ENCODE measurements at regions not wholly inside any gene's neighbourhood (a gene's known extent, or its start where the extent isn't known, plus 50 kb on each side); places are given as distances from the start of the nearest gene placed in this dataset.

- Histone ChIP-seq H3K4me2 (ENCODE audit: low read length) (no peak overlapping the region), H3K9me3 (ENCODE audit: insufficient read depth, low read depth, low read length) (no peaks in the 10 kb centered on the region), H3K36me3 (ENCODE audit: insufficient read depth, low read length) (no peaks in the 10 kb centered on the region), H3K9ac (ENCODE audit: low read length) (no peak overlapping the region), H2AFZ (ENCODE audit: low read depth, low read length) (no peak overlapping the region), H3K4me3 (ENCODE audit: insufficient read depth, low read depth, low read length) (no peak overlapping the region), H3K27ac (ENCODE audit: low read depth, low read length) (no peak overlapping the region), H3K4me1 (ENCODE audit: insufficient read depth, low read length) (no peaks in the 10 kb centered on the region), H3K79me2 (ENCODE audit: insufficient read depth, low read length) (no peaks in the 10 kb centered on the region), H4K20me1 (ENCODE audit: insufficient read depth, low read length) (no peaks in the 10 kb centered on the region), H3K27me3 (ENCODE audit: insufficient read depth, low read length) (no peaks in the 10 kb centered on the region)
- TF ChIP-seq CTCF (IDR thresholded peaks at IDR 0.05; ENCODE audit: insufficient read depth, low read depth, low read length): no peak
- no peak for TF ChIP-seq EZH2 (IDR thresholded peaks at IDR 0.05; ENCODE audit: insufficient read depth, low read length)
- Mint-ChIP-seq H3K27me3 (ENCODE audit: low read depth, unreplicated experiment) (peaks cover 37% of the 10 kb centered on the region), H3K27ac (ENCODE audit: unreplicated experiment) (no peak overlapping the region), H3K4me1 (ENCODE audit: low read depth, unreplicated experiment) (no peaks in the 10 kb centered on the region), H3K36me3 (ENCODE audit: low read depth, unreplicated experiment) (no peaks in the 10 kb centered on the region), H3K9me3 (ENCODE audit: unreplicated experiment) (no peaks in the 10 kb centered on the region), H3K4me3 (ENCODE audit: unreplicated experiment) (no peak overlapping the region)
- no peak for FAIRE-seq
- no peak for DNase-seq (ENCODE audit: low read depth)
Measured at GRCh38 chr11:70818351-70818750, 420.0 kb downstream of the CTTN start.

GRCh38 chr11:70819022-70819421 is 420.7 kb downstream of the CTTN start:
- Histone ChIP-seq H3K4me2 (ENCODE audit: low read length) (no peak overlapping the region), H3K4me1 (ENCODE audit: insufficient read depth, low read length) (no peaks in the 10 kb centered on the region), H3K79me2 (ENCODE audit: insufficient read depth, low read length) (no peaks in the 10 kb centered on the region), H3K9ac (ENCODE audit: low read length) (no peak overlapping the region), H3K9me3 (ENCODE audit: insufficient read depth, low read depth, low read length) (no peaks in the 10 kb centered on the region), H3K36me3 (ENCODE audit: insufficient read depth, low read length) (no peaks in the 10 kb centered on the region), H2AFZ (ENCODE audit: low read depth, low read length) (no peak overlapping the region), H3K27me3 (ENCODE audit: insufficient read depth, low read length) (peaks cover under 1% of the 10 kb centered on the region), H3K27ac (ENCODE audit: low read depth, low read length) (no peak overlapping the region), H4K20me1 (ENCODE audit: insufficient read depth, low read length) (no peaks in the 10 kb centered on the region), H3K4me3 (ENCODE audit: insufficient read depth, low read depth, low read length) (no peak overlapping the region)
- TF ChIP-seq CTCF (IDR thresholded peaks at IDR 0.05; ENCODE audit: insufficient read depth, low read depth, low read length) (no peak), EZH2 (IDR thresholded peaks at IDR 0.05; ENCODE audit: insufficient read depth, low read length) (no peak)
- Mint-ChIP-seq H3K9me3 (ENCODE audit: unreplicated experiment) (no peaks in the 10 kb centered on the region), H3K27ac (ENCODE audit: unreplicated experiment) (no peak overlapping the region), H3K4me1 (ENCODE audit: low read depth, unreplicated experiment) (no peaks in the 10 kb centered on the region), H3K27me3 (ENCODE audit: low read depth, unreplicated experiment) (peaks cover 40% of the 10 kb centered on the region), H3K36me3 (ENCODE audit: low read depth, unreplicated experiment) (no peaks in the 10 kb centered on the region), H3K4me3 (ENCODE audit: unreplicated experiment) (no peak overlapping the region)
- FAIRE-seq (no peak), DNase-seq (ENCODE audit: low read depth) (no peak)

GRCh38 chr11:70820311-70820710 is 422.0 kb downstream of the CTTN start:
- no peak overlapping the region for H2AFZ ChIP-seq (ENCODE audit: low read depth, low read length)
- no peak overlapping the region for H3K4me3 Mint-ChIP-seq (ENCODE audit: unreplicated experiment)
- no peak overlapping the region for H3K4me2 ChIP-seq (ENCODE audit: low read length)
- no peaks in the 10 kb centered on the region for H3K4me1 ChIP-seq (ENCODE audit: insufficient read depth, low read length)
- no peaks in the 10 kb centered on the region for H3K79me2 ChIP-seq (ENCODE audit: insufficient read depth, low read length)
- H3K36me3 Mint-ChIP-seq (ENCODE audit: low read depth, unreplicated experiment): no peaks in the 10 kb centered on the region
- H3K4me1 Mint-ChIP-seq (ENCODE audit: low read depth, unreplicated experiment): no peaks in the 10 kb centered on the region
- H3K9me3 Mint-ChIP-seq (ENCODE audit: unreplicated experiment): no peaks in the 10 kb centered on the region
- peaks cover 7% of the 10 kb centered on the region for H3K27me3 ChIP-seq (ENCODE audit: insufficient read depth, low read length)
- no peak overlapping the region for H3K27ac Mint-ChIP-seq (ENCODE audit: unreplicated experiment)
- H3K9me3 ChIP-seq (ENCODE audit: insufficient read depth, low read depth, low read length): no peaks in the 10 kb centered on the region
- no peak for DNase-seq (ENCODE audit: low read depth)
- no peaks in the 10 kb centered on the region for H4K20me1 ChIP-seq (ENCODE audit: insufficient read depth, low read length)
- no peak for FAIRE-seq
- no peak overlapping the region for H3K9ac ChIP-seq (ENCODE audit: low read length)
- H3K36me3 ChIP-seq (ENCODE audit: insufficient read depth, low read length): no peaks in the 10 kb centered on the region
- no peak overlapping the region for H3K4me3 ChIP-seq (ENCODE audit: insufficient read depth, low read depth, low read length)
- TF ChIP-seq EZH2 (IDR thresholded peaks at IDR 0.05; ENCODE audit: insufficient read depth, low read length) (no peak), CTCF (IDR thresholded peaks at IDR 0.05; ENCODE audit: insufficient read depth, low read depth, low read length) (no peak)
- peaks cover 53% of the 10 kb centered on the region for H3K27me3 Mint-ChIP-seq (ENCODE audit: low read depth, unreplicated experiment)
- H3K27ac ChIP-seq (ENCODE audit: low read depth, low read length): no peak overlapping the region
